ENCODE measurements at regions not wholly inside any gene's neighbourhood (a gene's known extent, or its start where the extent isn't known, plus 50 kb on each side); places are given as distances from the start of the nearest gene placed in this dataset.

GRCh38 chr2:402721-403120, 114.8 kb upstream of the ALKAL2 start:
- TF ChIP-seq ARNTL (CRISPR knock-in tag; IDR thresholded peaks at IDR 0.05; ENCODE audit: borderline replicate concordance, low read depth): no peak
- TF ChIP-seq ZFP3 (CRISPR knock-in tag; IDR thresholded peaks at IDR 0.05): no peak
- no peak for TF ChIP-seq ZNF8 (CRISPR knock-in tag; IDR thresholded peaks at IDR 0.05)
- no peak for TF ChIP-seq ESRRG (CRISPR knock-in tag; IDR thresholded peaks at IDR 0.05)
- no peak for ATAC-seq

- TF ChIP-seq ZNF565 (CRISPR knock-in tag; conservative IDR thresholded peaks at IDR 0.05; ENCODE audit: low read depth) (no peak), SNAI2 (CRISPR knock-in tag; IDR thresholded peaks at IDR 0.05) (no peak), TCF4 (CRISPR knock-in tag; IDR thresholded peaks at IDR 0.05; ENCODE audit: borderline replicate concordance) (no peak), RARB (CRISPR knock-in tag; IDR thresholded peaks at IDR 0.05) (no peak), ISL1 (CRISPR knock-in tag; IDR thresholded peaks at IDR 0.05) (no peak), GLIS3 (CRISPR knock-in tag; IDR thresholded peaks at IDR 0.05) (no peak), CSRNP3 (CRISPR knock-in tag; IDR thresholded peaks at IDR 0.05) (no peak)
- no peak for ATAC-seq
Measured at GRCh38 chr2:402206-402605, 114.3 kb upstream of the ALKAL2 start.

- TF ChIP-seq ZFP3 (CRISPR knock-in tag; IDR thresholded peaks at IDR 0.05) (no peak), ARNTL (CRISPR knock-in tag; IDR thresholded peaks at IDR 0.05; ENCODE audit: borderline replicate concordance, low read depth) (no peak), ZNF565 (CRISPR knock-in tag; conservative IDR thresholded peaks at IDR 0.05; ENCODE audit: low read depth) (no peak), SNAI2 (CRISPR knock-in tag; IDR thresholded peaks at IDR 0.05) (no peak), PATZ1 (CRISPR knock-in tag; IDR thresholded peaks at IDR 0.05; ENCODE audit: borderline replicate concordance) (no peak), CREB5 (CRISPR knock-in tag; IDR thresholded peaks at IDR 0.05; ENCODE audit: low read depth) (no peak), POU6F1 (CRISPR knock-in tag; IDR thresholded peaks at IDR 0.05; ENCODE audit: borderline replicate concordance, low read depth) (no peak), PPARA (CRISPR knock-in tag; IDR thresholded peaks at IDR 0.05; ENCODE audit: borderline replicate concordance) (no peak), TOX (CRISPR knock-in tag; IDR thresholded peaks at IDR 0.05; ENCODE audit: borderline replicate concordance) (no peak), OSR1 (CRISPR knock-in tag; IDR thresholded peaks at IDR 0.05) (no peak), GLIS3 (CRISPR knock-in tag; IDR thresholded peaks at IDR 0.05) (no peak), ZNF70 (CRISPR knock-in tag; IDR thresholded peaks at IDR 0.05) (no peak), BACH2 (CRISPR knock-in tag; IDR thresholded peaks at IDR 0.05; ENCODE audit: borderline replicate concordance) (no peak), ZNF8 (CRISPR knock-in tag; IDR thresholded peaks at IDR 0.05) (no peak), TCF4 (CRISPR knock-in tag; IDR thresholded peaks at IDR 0.05; ENCODE audit: borderline replicate concordance) (no peak), RARB (CRISPR knock-in tag; IDR thresholded peaks at IDR 0.05) (no peak), TSHZ2 (CRISPR knock-in tag; IDR thresholded peaks at IDR 0.05) (no peak), ESRRG (CRISPR knock-in tag; IDR thresholded peaks at IDR 0.05) (no peak)
- no peak for ATAC-seq
Measured at GRCh38 chr2:401019-401679, 113.3 kb upstream of the ALKAL2 start.
